Cardiac muscle cell (in vitro differentiated cells and primary cell): ENCODE measurements at regions not wholly inside any gene's neighbourhood (a gene's known extent, or its start where the extent isn't known, plus 50 kb on each side); places are given as distances from the start of the nearest gene placed in this dataset.
A peak's percentile ranks its signal among the peaks of the same experiment; 100 is the strongest.
"Not testable (repeated sequence)": the region's sequence is repeated elsewhere in the genome, so short reads cannot be mapped to it uniquely, and the experiment has no call there.

Experiments used
- DNase-seq, 2 donors: peaks; one replicate each; pipeline versions ENCODE4 v3.0.0 to v3.0.0-alpha.2; 2010 to 2017; ENCODE audit warnings: low read depth in 1 of 2, low spot score in 1 of 2
- H3K27ac ChIP-seq: fragments of 200-600 bp; sonication (generic); 2 replicates; pipeline ENCODE4 v1.5.1; 2016
- H3K27me3 ChIP-seq: fragments of 200-600 bp; sonication (generic); 2 replicates; pipeline ENCODE4 v1.6.0; 2016; ENCODE audit warnings: control low read depth
- H3K36me3 ChIP-seq: fragments of 200-600 bp; sonication (generic); 2 replicates; pipeline ENCODE4 v1.5.1; 2016; ENCODE audit warnings: control low read depth
- H3K4me1 ChIP-seq: fragments of 200-600 bp; sonication (generic); 2 replicates; pipeline ENCODE4 v1.8.1; 2017; ENCODE audit warnings: low read depth, mild to moderate bottlenecking, mixed run types
- H3K4me3 ChIP-seq: fragments of 200-600 bp; sonication (generic); 2 replicates; pipeline ENCODE4 v1.5.1; 2016; ENCODE audit warnings: mild to moderate bottlenecking
- H3K9me3 ChIP-seq: fragments of 200-600 bp; sonication (generic); 2 replicates; pipeline ENCODE4 v1.5.1; 2017; ENCODE audit warnings: low read depth, mild to moderate bottlenecking, control low read depth
- CTCF ChIP-seq: IDR thresholded peaks from 2 replicates; pipeline ENCODE4 v1.5.1; 2012; ENCODE audit warnings: low read depth, mild to moderate bottlenecking, low read length

- DNase-seq, result no peak
- no peak overlapping the region for H3K27ac ChIP-seq
- TF ChIP-seq CTCF, result no peak
These were observed 191.7 kb upstream of the NR3C1 start for GRCh38 chr5:143594902-143595818.

GRCh38 chr5:143593723-143594122, 190.2 kb upstream of the NR3C1 start:
- no peak for DNase-seq
- no peak overlapping the region for H3K4me3 ChIP-seq
- H3K36me3 ChIP-seq, result no peaks in the 10 kb centered on the region
- no peaks in the 10 kb centered on the region for H3K9me3 ChIP-seq
- no peak for TF ChIP-seq CTCF
- H3K4me1 ChIP-seq, result no peaks in the 10 kb centered on the region
- H3K27ac ChIP-seq, result no peak overlapping the region
- no peaks in the 10 kb centered on the region for H3K27me3 ChIP-seq

More at GRCh38 chr5:143594902-143595818, 191.7 kb upstream of the NR3C1 start:
- no peaks in the 10 kb centered on the region for H3K27me3 ChIP-seq
- no peak overlapping the region for H3K4me3 ChIP-seq
- no peaks in the 10 kb centered on the region for H3K9me3 ChIP-seq
- no peaks in the 10 kb centered on the region for H3K4me1 ChIP-seq
- no peaks in the 10 kb centered on the region for H3K36me3 ChIP-seq

GRCh38 chr5:143592648-143593047, 189.2 kb upstream of the NR3C1 start:
- Histone ChIP-seq H3K27ac (no peak overlapping the region), H3K4me3 (no peak overlapping the region), H3K9me3 (no peaks in the 10 kb centered on the region), H3K36me3 (no peaks in the 10 kb centered on the region), H3K27me3 (no peaks in the 10 kb centered on the region), H3K4me1 (no peaks in the 10 kb centered on the region)
- DNase-seq, result peak in 1 of 2 donors; percentile 60
- TF ChIP-seq CTCF, result no peak

- Histone ChIP-seq H3K36me3 (no peaks in the 10 kb centered on the region), H3K27me3 (no peaks in the 10 kb centered on the region), H3K27ac (no peak overlapping the region), H3K4me1 (no peaks in the 10 kb centered on the region), H3K9me3 (no peaks in the 10 kb centered on the region), H3K4me3 (no peak overlapping the region)
- TF ChIP-seq CTCF, result no peak
- no peak for DNase-seq
These were observed 185.6 kb upstream of the NR3C1 start for GRCh38 chr5:143588933-143589662.

- not testable (repeated sequence) for H3K27ac ChIP-seq, H3K4me3 ChIP-seq, DNase-seq, H3K9me3 ChIP-seq, H3K36me3 ChIP-seq, H3K4me1 ChIP-seq, H3K27me3 ChIP-seq
These were observed 184.6 kb upstream of the NR3C1 start for GRCh38 chr5:143588121-143588520.

GRCh38 chr5:143586781-143587362, 183.4 kb upstream of the NR3C1 start:
- Histone ChIP-seq H3K4me3 (no peak overlapping the region), H3K9me3 (no peaks in the 10 kb centered on the region), H3K4me1 (no peaks in the 10 kb centered on the region), H3K27me3 (no peaks in the 10 kb centered on the region), H3K36me3 (no peaks in the 10 kb centered on the region), H3K27ac (no peak overlapping the region)
- TF ChIP-seq CTCF, result no peak
- no peak for DNase-seq
